ENCODE measurements at regions not wholly inside any gene's neighbourhood (a gene's known extent, or its start where the extent isn't known, plus 50 kb on each side); places are given as distances from the start of the nearest gene placed in this dataset.

GRCh38 chr5:103408408-103408807 is 149.8 kb downstream of the MACIR start:
- Histone ChIP-seq H3K9me3 (no peaks in the 10 kb centered on the region), H3K36me3 (no peaks in the 10 kb centered on the region), H3K27me3 (no peaks in the 10 kb centered on the region), H3K4me3 (no peak overlapping the region), H3K27ac (no peak overlapping the region), H3K4me1 (ENCODE audit: insufficient read depth) (no peaks in the 10 kb centered on the region)
- DNase-seq: no peak
- WGBS, 3 donors: 64 to 73% (median 70%) methylated on average over 2 of the region's 2 CpGs
- no peak for TF ChIP-seq CTCF (IDR thresholded peaks at IDR 0.05)
- TF ChIP-seq EP300 (IDR thresholded peaks at IDR 0.05): no peak
- no peak for TF ChIP-seq POLR2A (IDR thresholded peaks at IDR 0.05)
- intact Hi-C loops (cut with DNase I): no loop called here

GRCh38 chr5:103407402-103407801 is 148.8 kb downstream of the MACIR start:
- H3K9me3 ChIP-seq: no peaks in the 10 kb centered on the region
- no peaks in the 10 kb centered on the region for H3K27me3 ChIP-seq
- no peaks in the 10 kb centered on the region for H3K36me3 ChIP-seq
- intact Hi-C loops (cut with DNase I): no loop called here
- no peak overlapping the region for H3K4me3 ChIP-seq
- DNase-seq: no peak
- no peaks in the 10 kb centered on the region for H3K4me1 ChIP-seq (ENCODE audit: insufficient read depth)
- WGBS, 3 donors: 69 to 70% (median 69%) methylated on average over 2 of the region's 2 CpGs
- TF ChIP-seq EP300 (IDR thresholded peaks at IDR 0.05) (no peak), POLR2A (IDR thresholded peaks at IDR 0.05) (no peak)
- H3K27ac ChIP-seq: no peak overlapping the region

- H3K27ac ChIP-seq: no peak overlapping the region
- H3K4me1 ChIP-seq (ENCODE audit: insufficient read depth): no peaks in the 10 kb centered on the region
- no peak for DNase-seq
- no peaks in the 10 kb centered on the region for H3K9me3 ChIP-seq
- intact Hi-C loops (cut with DNase I): no loop called here
- no peak overlapping the region for H3K4me3 ChIP-seq
- H3K27me3 ChIP-seq: no peaks in the 10 kb centered on the region
- WGBS, 3 donors: 15 to 48% (median 25%) methylated on average over 1 of the region's 1 CpG
- TF ChIP-seq CTCF (IDR thresholded peaks at IDR 0.05) (no peak), EP300 (IDR thresholded peaks at IDR 0.05) (no peak), POLR2A (IDR thresholded peaks at IDR 0.05) (no peak)
- no peaks in the 10 kb centered on the region for H3K36me3 ChIP-seq
These were observed 145.9 kb downstream of the MACIR start for GRCh38 chr5:103404483-103404882.

- DNase-seq: no peak
- Histone ChIP-seq H3K4me3 (no peak overlapping the region), H3K36me3 (no peaks in the 10 kb centered on the region), H3K9me3 (no peaks in the 10 kb centered on the region), H3K4me1 (ENCODE audit: insufficient read depth) (no peaks in the 10 kb centered on the region), H3K27ac (no peak overlapping the region), H3K27me3 (no peaks in the 10 kb centered on the region)
- 61 to 71% (median 68%) methylated on average over 4 of the region's 4 CpGs for WGBS, 3 donors
- TF ChIP-seq CTCF (IDR thresholded peaks at IDR 0.05) (no peak), POLR2A (IDR thresholded peaks at IDR 0.05) (no peak), EP300 (IDR thresholded peaks at IDR 0.05) (no peak)
- intact Hi-C loops (cut with DNase I): no loop called here
These were observed 144.3 kb downstream of the MACIR start for GRCh38 chr5:103402851-103403250.

GRCh38 chr5:103397739-103398581 is 139.4 kb downstream of the MACIR start:
- no peaks in the 10 kb centered on the region for H3K4me1 ChIP-seq (ENCODE audit: insufficient read depth)
- H3K4me3 ChIP-seq: no peak overlapping the region
- no peaks in the 10 kb centered on the region for H3K9me3 ChIP-seq
- H3K27ac ChIP-seq: no peak overlapping the region
- TF ChIP-seq CTCF (IDR thresholded peaks at IDR 0.05): no peak
- no peak for TF ChIP-seq EP300 (IDR thresholded peaks at IDR 0.05)
- no peak for TF ChIP-seq POLR2A (IDR thresholded peaks at IDR 0.05)
- no peaks in the 10 kb centered on the region for H3K27me3 ChIP-seq
- WGBS, 3 donors: 70 to 80% (median 75%) methylated on average over 8 of the region's 8 CpGs
- intact Hi-C loops (cut with DNase I): no loop called here
- no peak for DNase-seq
- no peaks in the 10 kb centered on the region for H3K36me3 ChIP-seq
